HG03520 (cell line): ENCODE measurements at regions not wholly inside any gene's neighbourhood (a gene's known extent, or its start where the extent isn't known, plus 50 kb on each side); places are given as distances from the start of the nearest gene placed in this dataset.

Experiments used
- ATAC-seq: cut with Tn5 transposase; IDR thresholded peaks from one replicate; pipeline ENCODE4 v1.9.1; 2021; ENCODE audit warnings: mild to moderate bottlenecking, moderate library complexity; ENCODE audit not compliant: unreplicated experiment

DNA sequence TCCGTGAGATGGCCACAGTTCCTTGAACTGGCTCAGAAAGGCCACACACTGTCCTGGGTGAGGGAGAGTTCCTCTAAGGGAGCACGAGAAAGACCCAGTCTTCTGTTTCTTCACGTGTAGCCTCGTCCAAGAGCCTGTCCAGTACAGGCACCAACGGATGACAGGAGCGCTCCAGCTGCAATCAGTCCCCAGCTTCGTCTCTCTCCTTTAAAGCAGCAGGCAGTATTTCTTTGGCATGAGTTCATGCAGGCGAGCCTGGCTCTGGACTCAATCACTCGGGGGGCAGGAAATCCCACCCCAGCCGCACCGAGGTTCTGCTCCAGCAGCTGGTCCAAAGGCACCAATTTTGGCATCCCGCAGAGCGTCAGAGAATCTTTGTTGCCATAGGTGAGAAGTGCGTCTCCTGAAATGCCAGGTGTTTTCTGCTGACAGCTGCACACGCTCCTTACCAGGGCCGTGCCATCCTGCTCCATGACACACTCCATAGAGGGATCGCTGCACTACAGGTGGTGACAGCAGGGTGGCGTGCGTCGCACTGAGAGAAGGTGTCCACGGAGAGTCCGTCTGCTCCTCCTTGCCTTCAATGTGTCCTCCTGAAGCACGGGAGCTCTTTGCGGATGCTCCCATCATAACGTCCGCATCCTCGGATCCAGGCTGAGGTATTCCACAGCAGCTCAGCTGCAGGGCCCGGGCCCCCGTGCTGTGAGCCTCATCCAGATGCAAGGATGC, 59.6 kb upstream of the AFDN start:
- no peak for ATAC-seq

- no peak for ATAC-seq
These were observed 59.0 kb upstream of the AFDN start for GRCh38 chr6:167767715-167768107.

GRCh38 chr6:167768471-167769215, 58.1 kb upstream of the AFDN start:
- ATAC-seq = no peak

DNA sequence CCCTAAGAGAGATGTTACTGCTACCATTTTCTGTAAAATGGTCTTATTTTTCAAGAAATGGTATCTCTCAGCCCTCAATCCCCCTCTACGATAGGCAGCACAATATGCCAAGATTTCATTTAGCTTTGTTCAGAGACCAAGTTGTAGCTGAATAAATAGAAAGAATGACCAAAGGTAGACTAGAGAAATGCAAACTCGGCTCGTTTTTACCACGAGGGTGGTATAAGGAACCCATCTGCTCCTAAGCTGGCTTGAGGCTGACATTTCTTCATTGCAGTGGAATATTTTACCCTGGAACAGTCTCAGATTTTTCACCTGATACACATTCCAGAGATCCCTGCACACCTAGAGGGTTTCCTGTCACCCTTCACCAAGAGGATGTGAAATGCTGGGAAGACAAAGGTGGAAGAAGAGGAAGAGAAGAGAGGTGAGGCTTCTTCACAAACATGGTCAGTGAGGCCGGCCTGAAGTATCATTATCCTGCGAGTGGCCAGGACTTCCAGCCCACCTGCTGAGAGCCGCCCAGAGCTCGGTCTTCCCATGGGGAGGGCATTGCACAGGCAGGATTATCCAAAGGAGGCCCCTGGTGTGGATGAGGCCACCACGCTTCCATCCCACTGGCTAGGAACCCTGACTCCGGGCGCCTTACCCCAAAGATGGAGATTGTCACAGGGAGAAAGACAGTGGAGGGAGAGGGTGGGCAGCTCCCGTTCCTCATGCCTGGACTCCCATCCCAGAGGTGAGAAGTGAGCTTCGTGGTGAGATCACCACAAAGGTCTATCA, 57.1 kb upstream of the AFDN start:
- no peak for ATAC-seq

- no peak for ATAC-seq
These were observed 56.3 kb upstream of the AFDN start for GRCh38 chr6:167770291-167770955.

DNA sequence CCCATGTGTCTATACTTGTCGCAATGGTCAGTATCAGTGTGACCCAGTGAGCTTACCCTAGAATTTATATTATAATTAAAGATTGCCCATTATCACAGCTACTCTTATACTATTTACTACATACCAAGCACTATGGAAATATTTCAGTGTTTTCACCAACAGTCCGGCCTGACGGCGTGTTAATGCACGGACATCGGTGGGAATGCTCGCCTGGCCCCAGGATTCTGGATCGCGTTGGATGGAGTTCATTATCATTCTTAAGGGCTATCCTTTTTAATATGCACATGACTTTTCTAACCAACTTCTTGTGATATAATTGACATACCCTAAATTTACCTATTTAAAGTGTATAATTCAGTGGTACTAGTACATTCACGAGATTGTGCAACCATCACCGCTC, 51.8 kb upstream of the AFDN start:
- no peak for ATAC-seq

- no peak for ATAC-seq
These were observed 49.6 kb upstream of the AFDN start for GRCh38 chr6:167776906-167777627.
